ENCODE measurements at regions not wholly inside any gene's neighbourhood (a gene's known extent, or its start where the extent isn't known, plus 50 kb on each side); places are given as distances from the start of the nearest gene placed in this dataset.

- no peak for DNase-seq (ENCODE audit: low read depth)
Observed at GRCh38 chr2:18503376-18504228, 56.9 kb downstream of the RDH14 start.

- DNase-seq (ENCODE audit: low read depth) = no peak
Observed at GRCh38 chr2:18502142-18502541, 58.3 kb downstream of the RDH14 start.

GRCh38 chr2:18501729-18502128 is 58.7 kb downstream of the RDH14 start:
- DNase-seq (ENCODE audit: low read depth) = no peak

GRCh38 chr2:18501156-18501555 is 59.3 kb downstream of the RDH14 start:
- no peak for DNase-seq (ENCODE audit: low read depth)

GRCh38 chr2:18500333-18500732 is 60.1 kb downstream of the RDH14 start:
- peak; percentile 37 for DNase-seq (ENCODE audit: low read depth)

- no peak for DNase-seq (ENCODE audit: low read depth)
Observed at GRCh38 chr2:18498531-18498930, 61.9 kb downstream of the RDH14 start.

- DNase-seq (ENCODE audit: low read depth) = no peak
Observed at GRCh38 chr2:18496516-18496915, 63.9 kb downstream of the RDH14 start.

- DNase-seq (ENCODE audit: low read depth) = no peak
Observed at GRCh38 chr2:18495058-18495457, 65.4 kb downstream of the RDH14 start.

GRCh38 chr2:18492721-18493120 is 67.7 kb downstream of the RDH14 start:
- no peak for DNase-seq (ENCODE audit: low read depth)

GRCh38 chr2:18491577-18491976 is 68.9 kb downstream of the RDH14 start:
- no peak for DNase-seq (ENCODE audit: low read depth)

- DNase-seq (ENCODE audit: low read depth) = no peak
Observed at GRCh38 chr2:18490901-18491300, 69.6 kb downstream of the RDH14 start.

- no peak for DNase-seq (ENCODE audit: low read depth)
Observed at GRCh38 chr2:18487106-18487913, 73.1 kb downstream of the RDH14 start.

GRCh38 chr2:18484625-18485024 is 75.8 kb downstream of the RDH14 start:
- no peak for DNase-seq (ENCODE audit: low read depth)

GRCh38 chr2:18483896-18484295 is 76.6 kb downstream of the RDH14 start:
- DNase-seq (ENCODE audit: low read depth) = no peak

- no peak for DNase-seq (ENCODE audit: low read depth)
Observed at GRCh38 chr2:18482666-18483065, 77.8 kb downstream of the RDH14 start.

GRCh38 chr2:18479947-18480369 is 80.5 kb downstream of the RDH14 start:
- DNase-seq (ENCODE audit: low read depth) = no peak

GRCh38 chr2:18477293-18477692 is 83.2 kb downstream of the RDH14 start:
- no peak for DNase-seq (ENCODE audit: low read depth)

GRCh38 chr2:18476484-18476883 is 84.0 kb downstream of the RDH14 start:
- DNase-seq (ENCODE audit: low read depth) = no peak

- no peak for DNase-seq (ENCODE audit: low read depth)
Observed at GRCh38 chr2:18475884-18476283, 84.6 kb downstream of the RDH14 start.

GRCh38 chr2:18474700-18475099 is 85.8 kb downstream of the RDH14 start:
- no peak for DNase-seq (ENCODE audit: low read depth)

GRCh38 chr2:18473241-18474181 is 86.9 kb downstream of the RDH14 start:
- peak; percentile 69 for DNase-seq (ENCODE audit: low read depth)

All from RPMI7951 (cell line).